Adrenal gland (tissue), 5 donors: ENCODE measurements at regions not wholly inside any gene's neighbourhood (a gene's known extent, or its start where the extent isn't known, plus 50 kb on each side); places are given as distances from the start of the nearest gene placed in this dataset.

Experiments used
- POLR2A ChIP-seq, 2 donors: fragments of 450-650 bp; IDR thresholded peaks; one replicate each; pipeline ENCODE4 v1.6.1; 2017; ENCODE audit warnings: antibody characterized with exemption in 2 of 2, mild to moderate bottlenecking in 2 of 2, moderate library complexity in 1 of 2
- TF ChIP-seq, protein P1 (sequence below), 6 experiments: fragments of 450-650 bp in 4 of 6; fragments of 200-600 bp in 2 of 6; sonication (generic) in 1 of 6; IDR thresholded peaks; 1 replicate in 5 of 6; 2 replicates in 1 of 6; pipeline versions ENCODE4 v1.5.1 to v1.8.0; 2016 to 2021; ENCODE audit warnings: antibody characterized with exemption in 6 of 6, mild to moderate bottlenecking in 2 of 6, moderate library complexity in 1 of 6
- donor health status: DM: no; HTN: no; CAD: no.

DNA sequence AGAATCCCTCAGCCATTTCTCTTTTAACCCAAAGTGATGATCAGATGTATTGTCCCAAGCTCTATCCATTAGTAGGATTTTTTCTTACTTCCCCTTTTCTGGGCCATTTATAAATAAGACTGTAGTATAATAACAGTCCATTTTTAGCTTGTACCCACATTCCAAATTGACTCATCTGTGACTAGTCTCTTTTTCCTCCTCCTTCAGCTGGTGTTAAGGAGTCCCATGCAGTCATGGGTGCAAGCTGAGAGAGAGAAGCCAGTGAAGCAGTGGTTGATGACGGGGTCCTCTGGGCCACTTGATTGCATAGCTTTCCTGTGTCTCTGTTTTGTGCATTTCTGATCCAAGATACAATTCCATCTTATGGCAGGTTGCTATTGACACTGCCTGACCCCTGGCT lies 476.0 kb upstream of the CD180 start:
- TF ChIP-seq, protein P1, sequence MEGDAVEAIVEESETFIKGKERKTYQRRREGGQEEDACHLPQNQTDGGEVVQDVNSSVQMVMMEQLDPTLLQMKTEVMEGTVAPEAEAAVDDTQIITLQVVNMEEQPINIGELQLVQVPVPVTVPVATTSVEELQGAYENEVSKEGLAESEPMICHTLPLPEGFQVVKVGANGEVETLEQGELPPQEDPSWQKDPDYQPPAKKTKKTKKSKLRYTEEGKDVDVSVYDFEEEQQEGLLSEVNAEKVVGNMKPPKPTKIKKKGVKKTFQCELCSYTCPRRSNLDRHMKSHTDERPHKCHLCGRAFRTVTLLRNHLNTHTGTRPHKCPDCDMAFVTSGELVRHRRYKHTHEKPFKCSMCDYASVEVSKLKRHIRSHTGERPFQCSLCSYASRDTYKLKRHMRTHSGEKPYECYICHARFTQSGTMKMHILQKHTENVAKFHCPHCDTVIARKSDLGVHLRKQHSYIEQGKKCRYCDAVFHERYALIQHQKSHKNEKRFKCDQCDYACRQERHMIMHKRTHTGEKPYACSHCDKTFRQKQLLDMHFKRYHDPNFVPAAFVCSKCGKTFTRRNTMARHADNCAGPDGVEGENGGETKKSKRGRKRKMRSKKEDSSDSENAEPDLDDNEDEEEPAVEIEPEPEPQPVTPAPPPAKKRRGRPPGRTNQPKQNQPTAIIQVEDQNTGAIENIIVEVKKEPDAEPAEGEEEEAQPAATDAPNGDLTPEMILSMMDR (IDR thresholded peaks at IDR 0.05): no peak
- no peak for TF ChIP-seq POLR2A (IDR thresholded peaks at IDR 0.05)
